ENCODE measurements at regions not wholly inside any gene's neighbourhood (a gene's known extent, or its start where the extent isn't known, plus 50 kb on each side); places are given as distances from the start of the nearest gene placed in this dataset.

GRCh38 chr4:116665716-116666115 is 419.7 kb downstream of the TRAM1L1 start:
- TF ChIP-seq, protein P1, sequence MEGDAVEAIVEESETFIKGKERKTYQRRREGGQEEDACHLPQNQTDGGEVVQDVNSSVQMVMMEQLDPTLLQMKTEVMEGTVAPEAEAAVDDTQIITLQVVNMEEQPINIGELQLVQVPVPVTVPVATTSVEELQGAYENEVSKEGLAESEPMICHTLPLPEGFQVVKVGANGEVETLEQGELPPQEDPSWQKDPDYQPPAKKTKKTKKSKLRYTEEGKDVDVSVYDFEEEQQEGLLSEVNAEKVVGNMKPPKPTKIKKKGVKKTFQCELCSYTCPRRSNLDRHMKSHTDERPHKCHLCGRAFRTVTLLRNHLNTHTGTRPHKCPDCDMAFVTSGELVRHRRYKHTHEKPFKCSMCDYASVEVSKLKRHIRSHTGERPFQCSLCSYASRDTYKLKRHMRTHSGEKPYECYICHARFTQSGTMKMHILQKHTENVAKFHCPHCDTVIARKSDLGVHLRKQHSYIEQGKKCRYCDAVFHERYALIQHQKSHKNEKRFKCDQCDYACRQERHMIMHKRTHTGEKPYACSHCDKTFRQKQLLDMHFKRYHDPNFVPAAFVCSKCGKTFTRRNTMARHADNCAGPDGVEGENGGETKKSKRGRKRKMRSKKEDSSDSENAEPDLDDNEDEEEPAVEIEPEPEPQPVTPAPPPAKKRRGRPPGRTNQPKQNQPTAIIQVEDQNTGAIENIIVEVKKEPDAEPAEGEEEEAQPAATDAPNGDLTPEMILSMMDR (IDR thresholded peaks at IDR 0.05; ENCODE audit: borderline replicate concordance, insufficient read depth, low read depth, low read length), result no peak
- no peak overlapping the region for H3K4me3 ChIP-seq (ENCODE audit: low read depth, low read length)

- TF ChIP-seq, protein P1 (IDR thresholded peaks at IDR 0.05; ENCODE audit: borderline replicate concordance, insufficient read depth, low read depth, low read length), result no peak
- H3K4me3 ChIP-seq (ENCODE audit: low read depth, low read length), result no peak overlapping the region
Measured at GRCh38 chr4:116664198-116664597, 421.2 kb downstream of the TRAM1L1 start.

DNA sequence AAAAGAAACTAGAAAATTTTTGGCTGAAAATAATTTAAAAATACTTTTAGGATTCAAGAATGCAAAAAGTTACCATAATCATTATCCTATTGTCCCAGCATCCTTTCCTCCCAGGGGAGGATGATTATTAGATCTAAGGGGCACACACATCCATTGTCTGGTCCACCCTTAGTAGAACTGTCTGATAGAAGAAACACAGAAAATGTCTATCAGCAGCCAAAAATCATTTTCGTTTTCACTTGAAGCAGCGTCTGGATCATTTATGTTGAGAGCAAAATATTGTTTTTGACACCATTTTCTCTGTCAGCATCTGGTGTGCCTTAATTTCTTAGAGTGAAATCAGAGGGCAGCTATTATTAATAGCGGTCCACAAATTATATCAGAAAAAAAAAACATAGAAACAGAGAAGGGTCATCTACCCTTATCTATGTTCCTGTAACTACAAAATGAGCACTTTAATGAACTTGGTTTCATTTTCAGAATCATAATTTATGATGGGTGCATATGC is 446.3 kb downstream of the TRAM1L1 start:
- TF ChIP-seq, protein P1 (IDR thresholded peaks at IDR 0.05; ENCODE audit: borderline replicate concordance, insufficient read depth, low read depth, low read length), result no peak
- H3K4me3 ChIP-seq (ENCODE audit: low read depth, low read length), result no peak overlapping the region

DNA sequence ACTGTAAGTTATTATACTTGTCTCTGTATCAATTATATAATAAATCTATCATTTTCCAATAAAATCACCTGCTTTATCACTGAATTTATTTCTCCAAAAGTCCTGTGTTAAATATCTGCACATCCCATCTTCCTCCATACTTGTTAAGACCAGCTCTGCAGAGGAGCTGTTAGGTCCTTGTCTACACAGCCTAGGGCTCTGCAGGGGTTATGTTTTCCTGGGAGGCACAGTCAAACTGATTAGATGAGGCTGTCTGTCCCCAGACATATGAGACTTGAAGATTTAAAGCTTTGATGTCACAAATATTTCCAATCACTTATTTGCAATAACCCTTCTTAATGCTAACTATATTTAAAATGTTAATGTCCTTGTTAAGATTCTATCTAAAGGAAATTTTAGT is 446.8 kb downstream of the TRAM1L1 start:
- TF ChIP-seq, protein P1 (IDR thresholded peaks at IDR 0.05; ENCODE audit: borderline replicate concordance, insufficient read depth, low read depth, low read length), result no peak
- H3K4me3 ChIP-seq (ENCODE audit: low read depth, low read length), result no peak overlapping the region

DNA sequence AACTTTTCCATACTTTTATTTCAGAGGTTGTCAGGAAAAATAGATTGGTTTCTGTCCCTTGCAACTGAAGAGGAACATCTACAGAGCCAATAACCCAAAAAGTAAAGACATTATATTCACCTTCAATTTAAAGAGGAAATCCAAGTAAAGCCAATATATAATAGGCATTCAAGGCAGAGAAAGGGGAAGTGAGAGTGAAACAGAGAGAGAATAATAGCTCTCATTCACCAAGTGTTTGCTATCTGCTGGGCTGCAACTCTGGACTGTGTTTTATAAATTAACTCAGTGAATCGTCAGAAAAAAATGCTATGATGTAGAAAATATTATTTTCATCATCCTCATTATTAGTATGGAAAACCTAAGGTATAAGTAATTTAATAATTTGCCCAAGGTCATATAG is 448.5 kb downstream of the TRAM1L1 start:
- TF ChIP-seq, protein P1 (IDR thresholded peaks at IDR 0.05; ENCODE audit: borderline replicate concordance, insufficient read depth, low read depth, low read length), result no peak

GRCh38 chr4:116632269-116632668 is 453.1 kb downstream of the TRAM1L1 start:
- TF ChIP-seq, protein P1 (IDR thresholded peaks at IDR 0.05; ENCODE audit: borderline replicate concordance, insufficient read depth, low read depth, low read length), result no peak
- H3K4me3 ChIP-seq (ENCODE audit: low read depth, low read length), result no peak overlapping the region

More for the DNA sequence above, 448.5 kb downstream of the TRAM1L1 start:
- H3K4me3 ChIP-seq (ENCODE audit: low read depth, low read length), result no peak overlapping the region

- no peak overlapping the region for H3K4me3 ChIP-seq (ENCODE audit: low read depth, low read length)
- TF ChIP-seq, protein P1 (IDR thresholded peaks at IDR 0.05; ENCODE audit: borderline replicate concordance, insufficient read depth, low read depth, low read length), result no peak
Measured at GRCh38 chr4:116628598-116628997, 456.8 kb downstream of the TRAM1L1 start.

Data from GM12875 (cell line).